Fibroblast of peridontal ligament (primary cell): ENCODE measurements at regions not wholly inside any gene's neighbourhood (a gene's known extent, or its start where the extent isn't known, plus 50 kb on each side); places are given as distances from the start of the nearest gene placed in this dataset.

Source experiments
- DNase-seq: peaks from one replicate; pipeline ENCODE4 v3.0.0-alpha.2; 2010; ENCODE audit errors: extremely low read depth

GRCh38 chr3:83513677-83514076 lies 1445.1 kb upstream of the CADM2 start:
- DNase-seq, result no peak

GRCh38 chr3:83514130-83514914 lies 1444.5 kb upstream of the CADM2 start:
- no peak for DNase-seq

- no peak for DNase-seq
Measured at GRCh38 chr3:83515123-83515522, 1443.7 kb upstream of the CADM2 start.

GRCh38 chr3:83523470-83524073 lies 1435.2 kb upstream of the CADM2 start:
- DNase-seq, result no peak

- no peak for DNase-seq
Measured at GRCh38 chr3:83524901-83525300, 1433.9 kb upstream of the CADM2 start.

GRCh38 chr3:83559082-83559481 lies 1399.7 kb upstream of the CADM2 start:
- DNase-seq, result no peak

- no peak for DNase-seq
Measured at GRCh38 chr3:83567935-83568334, 1390.9 kb upstream of the CADM2 start.

GRCh38 chr3:83581546-83581945 lies 1377.2 kb upstream of the CADM2 start:
- DNase-seq, result no peak

- no peak for DNase-seq
Measured at GRCh38 chr3:83601704-83602103, 1357.1 kb upstream of the CADM2 start.

GRCh38 chr3:83622526-83622925 lies 1336.3 kb upstream of the CADM2 start:
- DNase-seq, result no peak

- no peak for DNase-seq
Measured at GRCh38 chr3:83625261-83625660, 1333.5 kb upstream of the CADM2 start.

- DNase-seq, result no peak
Measured at GRCh38 chr3:83628471-83628870, 1330.3 kb upstream of the CADM2 start.

GRCh38 chr3:83632526-83632925 lies 1326.3 kb upstream of the CADM2 start:
- no peak for DNase-seq

- no peak for DNase-seq
Measured at GRCh38 chr3:83633758-83634157, 1325.0 kb upstream of the CADM2 start.

GRCh38 chr3:83649692-83650091 lies 1309.1 kb upstream of the CADM2 start:
- DNase-seq, result no peak

- DNase-seq, result no peak
Measured at GRCh38 chr3:83655083-83655482, 1303.7 kb upstream of the CADM2 start.

- no peak for DNase-seq
Measured at GRCh38 chr3:83662381-83662960, 1296.3 kb upstream of the CADM2 start.

- no peak for DNase-seq
Measured at GRCh38 chr3:83670416-83670815, 1288.4 kb upstream of the CADM2 start.

- DNase-seq, result no peak
Measured at GRCh38 chr3:83683937-83684598, 1274.7 kb upstream of the CADM2 start.

GRCh38 chr3:83706669-83707068 lies 1252.1 kb upstream of the CADM2 start:
- no peak for DNase-seq

- no peak for DNase-seq
Measured at GRCh38 chr3:83715307-83715706, 1243.5 kb upstream of the CADM2 start.

GRCh38 chr3:83729576-83729975 lies 1229.2 kb upstream of the CADM2 start:
- no peak for DNase-seq

- DNase-seq, result no peak
Measured at GRCh38 chr3:83734656-83735055, 1224.1 kb upstream of the CADM2 start.
